Stimulated activated CD8-positive, alpha-beta memory T cell treated with anti-CD3 and anti-CD28 coated beads, Interleukin-4, amount 100 ng/mL, for 1 hour (primary cell): ENCODE measurements at regions not wholly inside any gene's neighbourhood (a gene's known extent, or its start where the extent isn't known, plus 50 kb on each side); places are given as distances from the start of the nearest gene placed in this dataset.
A peak's percentile ranks its signal among the peaks of the same experiment; 100 is the strongest.
"Not testable (repeated sequence)": the region's sequence is repeated elsewhere in the genome, so short reads cannot be mapped to it uniquely, and the experiment has no call there.

Experiments used
- DNase-seq, 2 donors: peaks; one replicate each; pipeline ENCODE4 v3.0.0-alpha.2; 2020; ENCODE audit warnings: low read depth in 2 of 2, low spot score in 1 of 2

DNA sequence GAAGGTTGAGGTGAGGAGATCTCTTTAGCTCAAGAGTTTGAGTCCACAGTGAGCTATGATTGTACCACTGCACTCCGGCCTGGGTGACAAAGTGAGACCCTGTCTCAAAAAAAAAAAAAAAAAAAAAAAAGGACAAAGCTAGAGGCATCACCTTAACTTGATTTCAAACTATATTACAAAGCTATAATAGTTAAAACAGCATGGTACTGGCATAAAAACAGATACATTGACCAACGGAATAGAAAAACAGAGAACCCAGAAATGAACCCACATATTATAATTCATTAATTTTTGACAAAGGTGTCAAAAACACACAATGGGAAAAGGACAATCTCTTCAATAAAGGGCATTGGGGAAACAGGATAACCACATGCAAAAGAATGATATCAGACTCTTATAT is 50.8 kb upstream of the MBOAT1 start:
- no peak for DNase-seq

DNA sequence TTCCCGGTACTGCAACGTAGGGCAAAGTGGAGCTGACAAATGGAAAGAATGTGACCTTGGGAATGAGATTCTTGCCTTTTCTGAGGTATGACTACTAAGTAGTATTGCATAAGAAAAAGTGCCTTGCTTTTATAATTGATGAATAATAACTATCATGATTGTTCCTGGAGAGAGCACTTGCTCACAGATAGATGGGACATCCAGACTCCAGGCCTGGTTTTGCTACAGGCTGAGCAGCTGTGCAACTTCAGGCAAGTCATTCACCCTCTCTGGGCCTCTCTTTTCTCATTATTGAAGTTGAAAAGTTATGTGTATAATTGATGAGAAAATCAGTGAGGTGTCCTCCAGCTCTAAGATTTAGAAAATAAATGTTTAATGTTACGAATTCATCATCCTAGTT is 53.6 kb upstream of the MBOAT1 start:
- DNase-seq: no peak

DNA sequence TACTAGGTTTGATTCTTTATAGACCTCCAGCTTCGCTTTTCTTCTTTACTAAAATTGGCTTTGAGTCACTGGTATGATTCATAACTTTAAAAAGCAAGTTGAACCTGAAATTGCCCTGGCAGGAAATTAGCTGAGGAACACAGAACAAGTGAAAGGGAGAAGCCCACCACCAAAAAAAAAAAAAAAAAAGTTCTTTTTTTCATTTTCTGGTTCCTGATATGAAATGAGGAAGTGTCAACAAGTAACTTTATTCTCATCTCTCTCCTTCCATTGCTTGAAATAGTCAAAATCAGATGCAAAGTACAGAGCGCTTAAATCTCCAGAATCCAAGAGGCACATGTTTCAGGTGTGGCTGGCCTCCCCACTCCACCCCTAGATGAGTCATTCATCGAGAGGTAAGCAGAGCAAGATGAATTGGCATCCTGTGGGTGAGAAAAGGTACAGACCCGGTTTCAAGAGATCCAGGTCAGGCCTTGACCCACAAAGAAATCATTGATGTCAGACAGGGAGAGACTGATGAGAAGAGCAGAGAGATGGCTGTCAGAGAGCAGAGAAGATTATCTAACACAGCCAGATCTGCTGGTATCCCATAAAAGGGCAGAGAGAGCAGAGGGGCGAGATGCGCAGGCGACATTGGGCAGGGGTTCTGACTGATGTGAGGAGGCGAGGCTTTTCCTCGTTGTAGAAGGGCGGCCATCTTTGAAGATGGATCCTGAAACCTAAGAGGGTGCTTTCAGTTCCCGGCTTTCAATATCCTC is 54.8 kb upstream of the MBOAT1 start:
- DNase-seq: no peak

DNA sequence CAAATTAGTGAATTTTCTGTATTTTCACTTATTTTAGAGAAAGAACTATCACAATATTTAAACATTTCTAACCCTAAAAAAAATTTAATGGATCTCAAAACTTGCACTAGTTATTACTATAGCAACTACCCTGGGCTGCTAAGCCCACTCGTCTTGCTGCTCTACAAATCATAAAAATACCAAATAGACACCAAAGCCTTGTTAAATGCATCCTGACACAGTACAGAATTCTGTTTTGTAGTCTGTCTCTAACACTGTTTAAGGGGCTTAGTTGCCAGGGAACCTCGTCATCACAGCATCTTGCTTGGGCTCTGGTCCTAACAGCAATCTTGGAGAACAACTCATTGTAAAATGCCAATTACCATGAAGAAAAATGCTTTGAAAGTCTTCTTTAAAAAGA is 56.9 kb upstream of the MBOAT1 start:
- DNase-seq: no peak

DNA sequence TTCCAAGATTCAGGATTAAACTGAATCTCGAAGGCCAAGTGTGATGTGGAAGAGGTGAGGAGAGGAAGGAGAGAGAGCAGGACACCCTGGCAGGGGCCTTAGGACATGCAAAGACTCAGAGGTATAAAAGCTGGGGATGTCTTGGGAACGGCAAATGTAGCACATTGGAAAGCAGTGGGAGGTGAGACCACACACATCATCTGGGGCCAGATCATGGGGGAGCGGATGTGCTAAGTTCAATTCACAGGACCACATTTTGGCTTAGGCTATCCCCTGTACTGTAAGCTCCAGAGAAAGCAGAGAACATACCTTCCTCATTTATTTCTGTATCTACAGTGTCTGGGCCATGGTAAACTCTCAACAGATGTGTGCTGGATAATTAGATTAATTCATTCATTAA is 59.5 kb upstream of the MBOAT1 start:
- DNase-seq: no peak

DNA sequence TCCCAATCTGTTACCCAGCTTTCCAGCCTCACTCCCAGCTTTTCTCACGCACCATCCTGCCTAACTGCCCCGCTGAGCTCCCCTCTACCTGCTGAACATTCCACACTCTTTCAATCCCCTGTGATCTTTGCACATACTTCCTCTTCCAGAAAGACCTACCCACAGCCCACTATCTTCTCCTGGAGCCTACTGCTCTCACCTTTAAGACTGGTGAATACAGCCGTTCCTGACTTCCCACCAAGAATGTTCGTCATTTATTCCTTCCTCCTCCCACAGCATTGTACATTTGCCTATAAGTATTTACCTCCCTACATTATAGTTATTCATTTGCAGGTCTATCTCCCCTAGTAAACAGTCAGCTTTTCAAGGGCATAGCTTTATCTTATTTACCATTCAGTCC is 61.9 kb upstream of the MBOAT1 start:
- no peak for DNase-seq

DNA sequence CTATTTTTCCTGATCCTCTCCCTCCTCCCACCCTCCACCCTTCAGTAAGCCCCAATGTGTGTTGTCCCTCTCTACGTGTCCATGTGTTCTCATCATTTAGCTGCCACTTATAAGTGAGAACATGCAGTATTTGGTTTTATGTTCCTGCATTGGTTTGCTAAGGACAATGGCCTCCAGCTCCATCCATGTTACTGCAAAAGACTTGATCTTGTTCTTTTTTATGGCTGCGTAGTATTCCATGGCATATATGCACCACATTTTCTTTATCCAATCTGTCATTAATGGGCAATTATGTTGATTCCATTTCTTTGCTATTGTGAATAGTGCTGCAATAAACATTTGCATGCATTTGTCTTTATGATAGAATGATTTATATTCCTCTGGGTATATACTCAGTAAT is 63.6 kb upstream of the MBOAT1 start:
- not testable (repeated sequence) for DNase-seq

DNA sequence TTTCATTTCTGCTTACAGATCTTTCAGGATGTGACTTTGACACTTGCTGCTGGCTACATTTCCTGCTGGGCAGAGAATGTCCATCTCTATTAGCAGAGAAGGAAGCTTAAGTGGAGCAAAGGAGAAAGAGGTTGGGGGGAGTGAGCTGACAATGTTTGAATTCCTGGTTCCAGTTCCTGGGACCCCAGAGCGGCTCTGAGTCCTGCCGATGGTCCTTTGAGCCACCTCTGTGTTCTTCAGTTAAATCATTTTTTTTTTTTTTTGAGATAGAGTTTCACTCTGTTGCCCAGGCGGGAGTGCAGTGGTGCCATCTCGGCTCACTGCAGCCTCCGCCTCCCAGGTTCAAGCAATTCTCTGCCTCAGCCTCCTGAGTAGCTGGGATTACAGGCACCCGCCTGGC is 65.5 kb upstream of the MBOAT1 start:
- not testable (repeated sequence) for DNase-seq

DNA sequence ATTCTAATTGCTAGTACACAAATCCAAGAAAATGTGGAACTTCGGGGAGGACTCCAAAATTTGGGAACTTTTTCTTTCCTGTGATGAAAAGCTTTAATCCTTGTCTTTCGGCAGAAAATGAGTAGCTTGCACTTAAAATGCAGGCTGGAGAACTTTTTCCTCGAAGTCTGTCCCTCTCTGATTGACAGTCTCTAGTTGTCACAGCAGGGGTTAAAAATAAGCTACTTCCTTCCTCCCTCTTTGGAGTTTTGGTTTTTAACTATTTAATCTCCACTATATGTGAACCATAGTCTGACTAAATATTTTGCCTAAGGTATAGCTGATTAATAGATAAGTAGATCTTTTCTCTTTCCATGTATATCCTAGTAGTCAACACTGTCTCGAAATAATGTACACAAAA is 66.8 kb upstream of the MBOAT1 start:
- no peak for DNase-seq

DNA sequence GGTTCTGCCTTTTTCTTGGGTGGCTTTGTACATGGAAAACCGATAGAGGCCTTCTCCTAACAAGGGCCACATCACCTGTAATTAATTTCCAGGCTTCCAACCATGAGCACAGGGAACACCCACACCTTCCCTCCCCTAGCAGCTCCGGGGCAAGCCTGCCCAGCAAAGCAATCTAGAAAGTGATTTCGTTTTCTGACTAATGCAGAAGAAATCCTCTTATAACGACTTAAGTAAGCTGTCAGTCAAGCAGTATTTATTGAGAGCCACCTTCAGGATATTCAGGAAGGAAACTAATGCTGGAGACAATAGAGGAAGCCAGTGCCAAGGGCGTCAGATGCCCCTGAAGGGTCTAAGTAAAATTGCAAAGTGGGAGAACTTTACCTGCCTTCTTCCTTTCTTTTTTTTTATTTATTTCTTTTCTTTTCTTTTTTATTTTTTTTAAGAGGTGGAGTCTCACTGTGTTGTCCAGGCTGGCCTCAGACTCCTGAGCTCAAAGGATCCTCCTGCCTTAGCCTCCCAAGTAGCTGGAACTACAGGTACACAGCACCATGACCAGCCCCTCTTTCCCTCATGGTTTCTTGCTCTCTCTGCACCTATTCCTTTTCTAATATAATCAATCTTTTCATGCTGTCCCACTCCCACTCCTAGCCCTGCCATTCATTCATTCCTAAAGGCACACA is 67.5 kb upstream of the MBOAT1 start:
- no peak for DNase-seq

DNA sequence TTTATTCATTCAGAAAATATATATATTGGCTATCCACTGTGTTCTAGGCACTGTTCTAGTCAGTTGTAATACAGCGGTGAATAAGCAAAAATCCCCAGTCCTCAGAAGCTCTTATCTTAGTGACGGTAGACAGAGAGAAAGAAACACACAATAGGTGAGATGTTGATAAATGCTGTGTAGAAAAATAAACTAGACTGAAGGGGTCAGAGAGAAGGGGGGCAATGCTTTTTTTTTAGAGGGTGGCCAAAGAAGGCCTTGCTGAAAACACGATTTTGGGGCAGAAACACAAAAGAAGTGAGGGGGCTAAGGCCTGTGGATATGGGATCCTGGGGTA is 68.0 kb upstream of the MBOAT1 start:
- DNase-seq: no peak

DNA sequence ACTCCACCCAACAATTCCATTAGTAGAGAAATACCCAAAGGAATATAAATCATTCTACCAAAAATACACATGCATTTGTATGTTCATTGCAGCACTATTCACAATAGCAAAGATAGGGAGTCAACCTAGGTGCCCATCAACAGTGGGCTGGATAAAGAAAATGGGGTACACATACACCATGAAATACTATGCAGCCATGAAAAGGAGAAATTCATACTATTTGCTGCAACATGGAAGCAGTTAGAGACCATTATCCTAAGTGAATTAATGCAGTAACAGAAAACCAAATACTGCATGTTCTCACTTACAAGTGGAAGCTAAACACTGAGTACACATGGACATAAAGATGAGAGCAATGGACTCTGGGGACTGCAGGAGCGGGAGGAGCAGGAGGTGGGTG is 72.4 kb upstream of the MBOAT1 start:
- DNase-seq: no peak

DNA sequence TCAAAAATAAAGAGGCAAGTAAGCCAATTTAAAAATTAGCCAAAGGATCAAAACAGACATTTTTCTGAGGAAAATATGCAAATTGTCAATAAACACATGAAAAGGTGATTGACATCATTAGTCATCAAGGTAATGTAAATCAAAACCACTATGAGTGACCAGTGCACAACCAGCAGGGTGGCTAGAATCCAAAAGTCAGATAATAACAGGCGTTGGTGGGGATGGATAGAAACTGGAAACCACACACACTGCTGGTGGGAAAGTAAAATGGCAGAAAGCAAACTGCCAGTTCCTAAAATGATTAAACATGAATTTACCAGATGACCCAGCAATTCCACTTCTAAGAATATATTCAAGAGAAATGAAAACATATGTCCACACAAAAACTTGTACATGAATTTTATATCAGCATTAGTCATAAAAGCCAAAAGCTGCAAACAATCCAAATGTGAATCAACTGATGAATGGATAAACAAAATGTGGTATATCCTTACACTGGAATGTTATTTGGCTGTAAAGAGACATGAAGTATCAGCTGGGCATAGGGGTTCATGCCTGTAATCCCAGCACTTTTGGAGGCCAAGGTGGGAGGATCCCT is 74.8 kb upstream of the MBOAT1 start:
- DNase-seq: no peak

DNA sequence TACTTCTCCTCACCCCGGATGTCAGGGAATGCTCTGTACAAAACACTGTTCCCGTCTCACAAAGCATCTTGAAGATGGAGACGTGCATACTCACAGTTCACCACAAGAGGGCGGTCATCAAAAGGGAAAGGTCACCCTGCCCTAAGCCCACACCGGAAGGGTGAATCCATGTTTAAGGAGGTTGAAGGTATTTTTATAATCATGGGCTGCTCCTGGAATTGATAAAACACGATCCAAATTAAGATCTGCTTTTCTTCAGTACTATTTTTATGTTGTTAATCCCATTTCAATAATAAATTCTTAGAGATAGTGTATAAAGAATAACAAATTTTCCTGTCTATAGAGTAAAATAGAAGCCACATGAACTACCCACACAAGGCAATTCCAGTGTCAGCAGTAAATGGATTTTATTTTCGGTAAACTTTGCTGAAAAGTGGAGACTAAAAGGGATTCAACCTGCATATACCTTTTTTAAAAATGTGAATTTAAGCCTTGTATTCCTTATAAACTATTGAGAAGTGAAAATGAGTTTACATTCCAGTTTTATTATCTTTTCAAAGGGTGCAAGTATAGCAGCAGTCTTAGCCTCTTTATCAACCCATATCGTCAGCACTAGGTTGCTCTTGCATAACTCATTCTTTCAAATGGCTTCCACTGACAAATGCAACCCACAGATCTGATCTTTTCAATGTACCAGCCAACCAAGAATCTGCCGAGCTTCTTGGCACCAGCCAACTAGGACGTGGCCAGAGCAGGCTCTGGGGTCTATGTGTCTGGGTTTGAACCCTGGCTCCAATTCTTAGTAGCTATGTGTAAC is 79.7 kb upstream of the MBOAT1 start:
- peak; percentile 51 to 56 for DNase-seq

DNA sequence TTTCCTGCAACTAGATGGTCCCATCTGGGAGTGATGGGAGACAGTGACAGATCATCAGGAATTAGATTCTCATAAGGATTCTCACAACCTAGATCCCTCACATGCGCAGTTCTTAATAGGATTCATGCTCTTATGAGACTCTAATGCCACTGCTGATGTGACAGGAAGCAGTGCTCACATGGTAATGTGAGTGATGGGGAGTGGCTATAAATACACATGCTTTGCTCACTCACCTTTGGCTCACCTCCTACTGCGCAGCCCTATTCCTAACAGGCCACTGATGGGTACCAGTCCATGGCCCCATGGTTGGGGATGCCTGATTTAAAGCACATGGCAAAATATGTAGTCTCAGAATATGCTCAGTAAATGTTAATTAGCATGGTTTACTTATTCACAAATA is 80.6 kb upstream of the MBOAT1 start:
- no peak for DNase-seq

DNA sequence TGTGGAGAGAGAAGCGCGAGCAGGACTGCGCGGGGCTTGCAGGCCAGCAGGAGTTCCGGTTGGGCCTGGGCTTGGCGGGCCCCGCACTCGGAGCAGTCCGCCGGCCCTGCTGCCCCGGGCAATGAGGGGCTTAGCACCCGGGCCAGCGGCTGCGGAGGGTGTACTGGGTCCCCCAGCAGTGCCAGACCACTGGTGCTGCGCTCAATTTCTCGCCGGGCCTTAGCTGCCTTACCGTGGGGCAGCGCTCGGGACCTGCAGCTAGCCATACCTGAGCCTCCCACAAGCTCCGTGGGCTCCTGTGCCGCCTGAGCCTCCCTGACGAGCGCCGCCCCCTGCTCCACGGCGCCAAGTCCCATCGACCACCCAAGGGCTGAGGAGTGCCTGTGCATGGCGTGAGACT is 89.0 kb upstream of the MBOAT1 start:
- DNase-seq: no peak

DNA sequence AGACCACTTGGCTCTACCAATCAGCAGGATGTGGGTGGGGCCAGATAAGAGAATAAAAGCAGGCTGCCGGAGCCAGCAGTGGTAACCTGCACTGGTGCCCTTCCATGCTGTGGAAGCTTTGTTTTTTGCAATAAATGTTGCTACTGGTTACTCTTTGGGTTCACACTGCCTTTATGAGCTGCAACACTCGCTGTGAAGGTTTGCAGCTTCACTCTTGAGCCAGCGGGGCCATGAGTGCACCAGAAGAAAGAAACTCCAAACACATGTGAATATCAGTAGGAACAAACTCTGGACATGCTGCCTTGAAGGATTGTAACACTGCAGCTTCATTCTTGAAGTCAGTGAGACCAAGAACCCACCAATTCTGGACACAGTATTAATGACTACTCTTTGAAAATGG is 89.9 kb upstream of the MBOAT1 start:
- DNase-seq: no peak

DNA sequence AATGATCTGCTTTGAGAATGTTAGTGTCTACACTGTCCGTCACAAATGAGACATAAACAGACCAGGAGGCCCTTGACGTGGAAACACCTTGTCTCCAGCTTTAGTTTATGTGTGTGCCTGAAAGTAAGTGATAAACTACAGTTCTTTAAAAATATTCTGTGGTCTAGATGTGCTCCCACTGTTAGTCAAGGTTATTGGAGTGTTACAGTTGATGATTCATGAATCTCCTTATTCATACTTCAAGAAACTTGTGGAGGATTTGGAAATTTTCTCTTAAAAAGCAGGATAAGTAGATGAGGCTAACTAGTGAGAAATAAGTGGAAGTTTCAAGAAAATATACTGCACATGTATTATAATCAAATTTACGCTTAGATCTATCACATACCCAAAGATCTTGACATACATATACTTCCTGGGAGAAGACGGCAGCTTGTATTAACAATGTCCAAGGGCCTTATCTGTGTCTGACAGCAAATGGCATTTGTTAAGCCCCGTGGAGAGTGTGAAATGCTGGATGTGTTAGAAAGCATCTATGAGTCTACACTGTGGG is 90.5 kb upstream of the MBOAT1 start:
- DNase-seq: no peak

DNA sequence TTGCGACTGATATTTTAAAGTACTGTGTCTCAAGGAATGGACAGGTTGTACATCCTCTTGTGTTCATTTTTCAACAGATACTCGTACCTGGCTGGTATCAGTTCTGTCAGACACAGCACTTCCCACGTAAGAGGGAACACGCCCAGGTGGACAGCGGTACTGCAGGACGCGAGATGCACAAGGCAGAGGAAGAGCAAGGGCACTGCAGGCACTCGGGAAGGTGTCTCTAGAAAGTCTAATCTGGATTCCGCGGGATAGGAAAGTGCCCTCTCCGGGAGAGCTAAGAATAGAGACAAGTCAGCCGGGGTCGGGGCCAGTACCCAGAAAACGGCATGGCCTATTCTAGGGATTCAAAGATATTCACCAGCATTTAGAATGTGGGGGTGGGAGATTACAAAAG is 94.2 kb upstream of the MBOAT1 start:
- no peak for DNase-seq

DNA sequence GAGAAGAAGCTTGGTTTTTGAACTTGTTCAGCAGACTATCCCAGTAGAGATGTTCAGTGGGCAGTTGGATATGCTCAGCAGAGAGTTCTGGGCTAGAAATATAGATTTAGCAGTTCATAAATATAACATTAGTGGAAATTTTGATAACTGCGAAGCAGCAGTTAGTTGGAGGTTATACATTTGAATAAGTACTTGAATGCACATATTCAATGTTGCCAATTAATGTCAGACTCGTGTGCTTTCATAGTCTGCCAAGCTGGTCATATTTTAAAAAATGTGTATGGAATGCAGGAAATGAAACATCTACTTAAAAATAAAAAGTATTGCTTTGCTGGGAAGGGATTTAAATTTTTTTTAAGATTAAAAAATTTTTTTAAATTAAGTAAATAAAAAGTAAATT is 92.5 kb upstream of the E2F3 start:
- DNase-seq: no peak

DNA sequence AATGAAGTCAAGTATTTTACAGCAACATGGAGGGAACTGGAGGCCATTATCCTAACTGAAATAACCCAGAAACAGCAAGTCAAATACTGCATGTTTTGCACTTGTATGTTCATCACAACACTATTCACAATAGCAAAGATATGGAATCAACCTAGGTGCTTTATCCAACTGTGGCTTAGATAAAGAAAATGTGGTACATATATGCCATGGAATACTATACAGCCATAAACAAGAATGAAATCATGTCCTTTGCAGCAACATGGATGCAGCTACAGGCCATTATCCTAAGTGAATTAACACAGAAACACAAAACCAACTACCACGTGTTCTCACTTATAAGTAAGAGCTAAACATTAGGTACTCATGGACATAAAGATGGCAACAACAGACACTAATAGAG is 91.5 kb upstream of the E2F3 start:
- DNase-seq: no peak

DNA sequence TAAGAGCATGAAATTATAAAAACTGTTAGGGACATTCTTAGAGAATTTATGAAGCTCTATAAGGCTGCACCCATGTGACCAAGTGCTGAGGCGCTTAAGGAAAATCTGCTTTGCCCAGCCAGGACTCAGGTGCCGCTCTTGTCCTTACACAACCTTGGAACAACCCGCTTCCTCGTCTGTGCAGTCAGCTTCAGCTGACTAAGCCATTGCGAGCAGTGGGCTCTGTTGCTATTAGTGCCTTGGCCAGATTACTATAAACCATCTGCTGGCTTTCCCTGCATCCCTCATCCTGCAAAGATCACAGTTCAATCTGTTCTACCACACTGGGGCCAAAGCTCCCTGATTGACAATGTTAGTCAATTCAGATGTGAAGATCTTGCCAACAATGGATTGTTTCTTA is 89.1 kb upstream of the E2F3 start:
- DNase-seq: no peak
